Stomach (tissue), 8 donors: ENCODE measurements at regions not wholly inside any gene's neighbourhood (a gene's known extent, or its start where the extent isn't known, plus 50 kb on each side); places are given as distances from the start of the nearest gene placed in this dataset.

Experiments used
- DNase-seq, 2 donors: peaks; one replicate each; pipeline versions ENCODE4 v3.0.0 to v3.0.0-alpha.2; 2013 to 2019
- H3K27ac ChIP-seq, 5 donors: fragments of 200-600 bp in 4 of 5; sonication (generic) in 4 of 5; one replicate each; pipeline ENCODE4 v1.5.1; 2013 to 2019; ENCODE audit warnings: mild to moderate bottlenecking in 1 of 5, moderate library complexity in 1 of 5
- H3K27me3 ChIP-seq, 3 donors: fragments of 200-600 bp; sonication (generic); one replicate each; pipeline ENCODE4 v1.5.1; 2017 to 2019; ENCODE audit warnings: mixed run types in 1 of 3
- H3K36me3 ChIP-seq, 4 donors: fragments of 200-600 bp; sonication (generic); 1 replicate in 3 of 4; 2 replicates in 1 of 4; pipeline ENCODE4 v1.5.1; 2016 to 2019
- H3K4me1 ChIP-seq, 4 donors: fragments of 200-600 bp; sonication (generic); one replicate each; pipeline ENCODE4 v1.5.1; 2016 to 2019
- H3K4me3 ChIP-seq, 4 donors: fragments of 200-600 bp; sonication (generic) in 3 of 4; one replicate each; pipeline ENCODE4 v1.5.1; 2016 to 2019; ENCODE audit warnings: mild to moderate bottlenecking in 1 of 4
- H3K9me3 ChIP-seq, 4 donors: fragments of 200-600 bp; sonication (generic); one replicate each; pipeline ENCODE4 v1.5.1; 2016 to 2019
- EP300 ChIP-seq: sonication (generic); formaldehyde crosslinking; IDR thresholded peaks from one replicate; pipeline ENCODE4 v1.6.1; 2017; ENCODE audit warnings: antibody characterized with exemption
- POLR2A ChIP-seq, 4 donors: fragments of 450-650 bp; IDR thresholded peaks; one replicate each; pipeline ENCODE4 v1.6.1; 2016; ENCODE audit warnings: antibody characterized with exemption in 4 of 4, control low read depth in 2 of 4, mild to moderate bottlenecking in 1 of 4, moderate library complexity in 1 of 4
- POLR2AphosphoS5 ChIP-seq, 3 donors: sonication (generic); formaldehyde crosslinking; IDR thresholded peaks; one replicate each; pipeline ENCODE4 v1.6.1; 2016; ENCODE audit warnings: antibody characterized with exemption in 3 of 3
- WGBS, 5 donors: extraction: QIAGEN DNeasy Blood & Tissue Kit in 3 of 5; methylation state at CpG; one replicate each; pipeline versions ENCODE4 v1.1.5 to v1.1.7; 2013 to 2018; 5-methylcytosine and 5-hydroxymethylcytosine counted together
- intact Hi-C: fragments of 100-400 bp; cut with DNase I; formaldehyde crosslinking; loops from one replicate; pipeline ENCODE4 v1.15.1; 2023; ENCODE audit warnings: low total_unique reads
- TF ChIP-seq, protein P1 (sequence below), 7 experiments: fragments of 450-650 bp in 4 of 7; fragments of 200-600 bp in 3 of 7; sonication (generic) in 3 of 7; IDR thresholded peaks; one replicate each; pipeline ENCODE4 v1.5.1; 2016 to 2019; ENCODE audit warnings: antibody characterized with exemption in 7 of 7, control low read depth in 2 of 7, mild to moderate bottlenecking in 1 of 7
- donor health status: healthy with polysubstance abuse.
- donor health status: Bipolar disorder and iron deficiency.
- donor health status: healthy.

DNA sequence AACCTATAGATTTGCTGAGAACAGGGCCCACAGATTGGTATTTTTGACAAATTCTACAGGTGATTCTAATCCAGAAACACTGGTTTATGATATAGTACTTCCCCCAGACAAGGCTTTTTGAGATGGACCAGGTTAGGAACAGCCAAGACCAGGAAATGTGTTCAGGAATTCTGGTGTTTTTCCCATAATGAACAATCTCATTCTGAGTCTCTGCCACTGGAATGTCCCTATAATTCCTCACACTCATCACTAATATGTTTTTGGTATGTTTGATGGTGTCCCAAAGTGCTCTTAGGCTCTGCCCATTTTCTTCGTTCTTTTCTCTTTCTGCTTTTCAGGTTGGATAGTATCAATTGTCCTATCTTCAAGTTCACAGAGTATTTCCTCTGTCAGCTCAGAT lies 107.2 kb upstream of the IGFBP3 start:
- Histone ChIP-seq H3K9me3 (no peaks in the 10 kb centered on the region), H3K27me3 (no peaks in the 10 kb centered on the region), H3K4me3 (no peak overlapping the region), H3K36me3 (no peaks in the 10 kb centered on the region), H3K27ac (no peak overlapping the region), H3K4me1 (no peaks in the 10 kb centered on the region)
- TF ChIP-seq EP300, result no peak
- TF ChIP-seq POLR2A (IDR thresholded peaks at IDR 0.05), result no peak
- DNase-seq, result no peak
- intact Hi-C loops, result no loop called here
- WGBS, 5 donors, result 93 to 100% (median 94%) methylated on average over 1 of the region's 1 CpG

DNA sequence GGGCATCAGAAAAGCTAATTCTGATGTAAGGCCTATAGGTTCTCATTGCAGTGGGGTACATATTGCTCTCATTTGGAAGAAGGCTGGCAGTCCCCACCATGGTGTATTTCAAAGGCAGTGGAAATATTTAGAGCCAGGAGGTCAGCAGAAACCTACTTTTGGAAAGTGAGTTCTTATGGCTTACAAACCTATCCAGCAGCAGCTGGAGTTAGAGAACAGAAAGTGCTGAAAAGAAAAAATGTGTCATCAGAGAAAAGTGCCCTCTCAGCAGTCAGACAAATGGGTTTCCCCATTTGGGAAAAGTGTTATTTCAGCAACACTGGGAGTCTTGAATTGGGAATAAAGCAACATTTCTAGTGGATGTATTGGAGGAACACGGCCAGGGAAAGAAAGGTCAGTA lies 105.7 kb upstream of the IGFBP3 start:
- 86 to 100% (median 88%) methylated on average over 1 of the region's 1 CpG for WGBS, 5 donors

DNA sequence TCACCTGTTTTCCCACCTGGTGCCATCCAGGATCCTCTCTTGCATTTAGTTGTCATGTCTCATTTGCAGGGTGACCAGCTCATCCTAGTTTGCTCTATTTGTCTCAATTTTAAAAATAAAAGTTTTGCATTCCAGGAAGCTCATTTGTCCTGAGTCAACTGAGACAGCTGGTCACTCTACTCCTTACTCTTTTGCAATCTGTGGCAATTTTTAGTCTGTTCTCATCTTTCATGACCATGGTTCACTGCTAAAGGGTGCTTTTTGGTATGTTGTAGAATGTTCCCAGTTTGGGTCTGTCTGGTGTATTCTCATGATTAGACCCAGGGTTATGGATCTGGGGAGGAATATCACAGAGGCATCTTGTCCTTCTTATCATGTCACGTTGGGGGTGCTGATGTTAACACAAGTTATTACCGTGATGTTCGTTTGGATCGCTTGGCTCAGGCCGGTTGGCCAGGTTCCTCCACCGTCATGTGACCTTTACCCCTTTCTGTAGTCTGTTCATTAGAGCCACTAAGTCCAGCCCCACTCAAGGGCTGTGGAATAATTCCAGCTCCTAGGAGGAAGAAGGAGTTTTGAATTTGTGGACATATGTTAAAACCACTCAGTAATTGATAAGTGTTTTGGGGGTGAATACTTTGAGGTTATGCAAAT lies 103.3 kb upstream of the IGFBP3 start:
- Histone ChIP-seq H3K4me1 (no peaks in the 10 kb centered on the region), H3K27ac (no peak overlapping the region), H3K4me3 (no peak overlapping the region), H3K9me3 (no peaks in the 10 kb centered on the region), H3K27me3 (no peaks in the 10 kb centered on the region), H3K36me3 (no peaks in the 10 kb centered on the region)
- intact Hi-C loops, result no loop called here
- TF ChIP-seq, protein P1, sequence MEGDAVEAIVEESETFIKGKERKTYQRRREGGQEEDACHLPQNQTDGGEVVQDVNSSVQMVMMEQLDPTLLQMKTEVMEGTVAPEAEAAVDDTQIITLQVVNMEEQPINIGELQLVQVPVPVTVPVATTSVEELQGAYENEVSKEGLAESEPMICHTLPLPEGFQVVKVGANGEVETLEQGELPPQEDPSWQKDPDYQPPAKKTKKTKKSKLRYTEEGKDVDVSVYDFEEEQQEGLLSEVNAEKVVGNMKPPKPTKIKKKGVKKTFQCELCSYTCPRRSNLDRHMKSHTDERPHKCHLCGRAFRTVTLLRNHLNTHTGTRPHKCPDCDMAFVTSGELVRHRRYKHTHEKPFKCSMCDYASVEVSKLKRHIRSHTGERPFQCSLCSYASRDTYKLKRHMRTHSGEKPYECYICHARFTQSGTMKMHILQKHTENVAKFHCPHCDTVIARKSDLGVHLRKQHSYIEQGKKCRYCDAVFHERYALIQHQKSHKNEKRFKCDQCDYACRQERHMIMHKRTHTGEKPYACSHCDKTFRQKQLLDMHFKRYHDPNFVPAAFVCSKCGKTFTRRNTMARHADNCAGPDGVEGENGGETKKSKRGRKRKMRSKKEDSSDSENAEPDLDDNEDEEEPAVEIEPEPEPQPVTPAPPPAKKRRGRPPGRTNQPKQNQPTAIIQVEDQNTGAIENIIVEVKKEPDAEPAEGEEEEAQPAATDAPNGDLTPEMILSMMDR (IDR thresholded peaks at IDR 0.05), result no peak
- TF ChIP-seq POLR2A (IDR thresholded peaks at IDR 0.05), result no peak
- TF ChIP-seq POLR2AphosphoS5 (IDR thresholded peaks at IDR 0.05), result no peak
- no peak for TF ChIP-seq EP300
- WGBS, 5 donors, result 52 to 84% (median 63%) methylated on average over 6 of the region's 6 CpGs
- DNase-seq, result no peak

More for the DNA sequence above, 105.7 kb upstream of the IGFBP3 start:
- H3K27ac ChIP-seq, result no peak overlapping the region
- intact Hi-C loops, result no loop called here
- TF ChIP-seq POLR2A (IDR thresholded peaks at IDR 0.05), result no peak
- no peak for TF ChIP-seq POLR2AphosphoS5 (IDR thresholded peaks at IDR 0.05)
- no peak for TF ChIP-seq EP300
- TF ChIP-seq, protein P1 (IDR thresholded peaks at IDR 0.05), result no peak
- H3K9me3 ChIP-seq, result no peaks in the 10 kb centered on the region
- no peaks in the 10 kb centered on the region for H3K27me3 ChIP-seq
- DNase-seq, result no peak
- no peak overlapping the region for H3K4me3 ChIP-seq
- H3K36me3 ChIP-seq, result no peaks in the 10 kb centered on the region
- no peaks in the 10 kb centered on the region for H3K4me1 ChIP-seq

DNA sequence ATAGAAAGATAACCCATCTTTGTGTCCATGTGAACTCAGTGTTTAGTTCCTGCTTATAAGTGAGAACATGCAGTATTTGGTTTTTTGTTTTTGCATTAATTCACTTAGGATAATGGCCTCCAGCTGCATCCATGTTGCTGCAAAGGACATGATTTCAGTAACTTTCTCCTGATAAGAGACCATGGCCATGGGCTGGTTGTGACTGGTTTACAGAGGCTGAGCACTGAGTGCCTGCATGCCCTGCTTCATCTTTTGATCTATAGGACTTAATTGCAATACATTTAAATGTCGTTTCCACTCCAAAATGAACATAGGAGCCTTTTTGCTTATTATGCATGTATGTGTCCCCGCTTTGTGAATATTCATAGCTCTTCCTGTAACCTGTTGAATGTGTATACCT lies 101.3 kb upstream of the IGFBP3 start:
- no peaks in the 10 kb centered on the region for H3K9me3 ChIP-seq
- intact Hi-C loops, result no loop called here
- H3K36me3 ChIP-seq, result no peaks in the 10 kb centered on the region
- no peak for TF ChIP-seq POLR2A (IDR thresholded peaks at IDR 0.05)
- TF ChIP-seq, protein P1 (IDR thresholded peaks at IDR 0.05), result no peak
- no peak for TF ChIP-seq POLR2AphosphoS5 (IDR thresholded peaks at IDR 0.05)
- TF ChIP-seq EP300, result no peak
- DNase-seq, result no peak
- no peaks in the 10 kb centered on the region for H3K4me1 ChIP-seq
- 77 to 87% (median 80%) methylated on average over 2 of the region's 2 CpGs for WGBS, 5 donors
- H3K4me3 ChIP-seq, result no peak overlapping the region
- no peaks in the 10 kb centered on the region for H3K27me3 ChIP-seq
- no peak overlapping the region for H3K27ac ChIP-seq

DNA sequence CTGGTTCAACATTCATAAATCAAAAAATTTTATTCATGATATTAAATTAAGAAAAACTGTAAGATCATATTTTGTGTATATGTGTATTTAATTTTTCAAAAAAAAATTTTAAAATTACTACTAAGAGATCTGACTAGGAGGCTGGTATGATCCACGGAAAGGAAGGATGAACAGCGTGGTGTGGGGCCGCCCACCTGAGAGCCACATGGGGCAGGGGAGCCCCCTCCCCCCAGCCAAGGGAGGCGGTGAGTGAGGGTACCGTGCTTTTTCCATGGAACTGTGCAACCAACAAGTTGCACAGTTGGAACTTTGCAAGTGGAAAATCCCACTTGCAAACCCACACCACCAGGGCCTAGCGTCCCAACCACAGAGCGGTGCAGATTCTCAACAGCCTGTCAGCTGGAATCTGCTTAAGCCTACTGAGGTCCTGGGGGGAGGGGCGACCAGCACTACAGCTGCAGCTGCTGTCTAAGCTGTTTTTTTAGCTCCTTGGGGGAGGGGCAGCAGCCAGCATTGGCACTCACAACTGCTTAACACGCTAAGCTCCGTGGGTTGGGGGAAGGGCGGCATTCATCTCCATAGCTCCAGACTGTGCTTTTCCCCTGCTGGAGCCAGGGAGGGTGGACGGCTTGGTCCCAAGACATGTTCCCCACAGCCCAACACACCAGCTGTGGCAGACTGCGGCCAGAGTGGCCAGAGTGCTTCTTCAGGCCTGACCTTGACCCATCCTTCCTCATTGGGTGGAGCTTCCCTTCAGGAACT lies 94.2 kb upstream of the IGFBP3 start:
- DNase-seq, result peak in 1 of 2 donors; percentile 82
- H3K4me3 ChIP-seq, result no peak overlapping the region
- no peaks in the 10 kb centered on the region for H3K4me1 ChIP-seq
- 28 to 40% (median 36%) methylated on average over 11 to 13 of the region's 13 CpGs for WGBS, 5 donors
- no peak overlapping the region for H3K27ac ChIP-seq
- H3K27me3 ChIP-seq, result no peaks in the 10 kb centered on the region
- H3K36me3 ChIP-seq, result no peaks in the 10 kb centered on the region
- TF ChIP-seq, protein P1 (IDR thresholded peaks at IDR 0.05), result no peak
- no peak for TF ChIP-seq POLR2AphosphoS5 (IDR thresholded peaks at IDR 0.05)
- no peak for TF ChIP-seq EP300
- no peak for TF ChIP-seq POLR2A (IDR thresholded peaks at IDR 0.05)
- H3K9me3 ChIP-seq, result no peaks in the 10 kb centered on the region
- intact Hi-C loops, result no loop called here
